ENCODE measurements at regions not wholly inside any gene's neighbourhood (a gene's known extent, or its start where the extent isn't known, plus 50 kb on each side); places are given as distances from the start of the nearest gene placed in this dataset.
A peak's percentile ranks its signal among the peaks of the same experiment; 100 is the strongest.

GRCh38 chrX:147788641-147789350 is 122.9 kb upstream of the FMR1 start:
- no peak for TF ChIP-seq CTCF (IDR thresholded peaks at IDR 0.05; ENCODE audit: insufficient read depth, low read length, severe bottlenecking)
- FAIRE-seq (peak; percentile 7), DNase-seq (ENCODE audit: low read depth) (no peak)
- H3K27me3 ChIP-seq (ENCODE audit: control insufficient read depth, insufficient read depth, low read length) = no peaks in the 10 kb centered on the region
- H3K4me3 ChIP-seq (ENCODE audit: low read depth, low read length) = no peak overlapping the region
- no peaks in the 10 kb centered on the region for H3K36me3 ChIP-seq (ENCODE audit: control insufficient read depth, insufficient read depth, low read length)

GRCh38 chrX:147800663-147801062 is 111.1 kb upstream of the FMR1 start:
- FAIRE-seq = no peak
- TF ChIP-seq CTCF (IDR thresholded peaks at IDR 0.05; ENCODE audit: insufficient read depth, low read length, severe bottlenecking) = no peak

GRCh38 chrX:147803948-147804347 is 107.8 kb upstream of the FMR1 start:
- peak; percentile 3 for DNase-seq (ENCODE audit: low read depth)
- Histone ChIP-seq H3K36me3 (ENCODE audit: control insufficient read depth, insufficient read depth, low read length) (no peaks in the 10 kb centered on the region), H3K4me3 (ENCODE audit: low read depth, low read length) (no peak overlapping the region), H3K27me3 (ENCODE audit: control insufficient read depth, insufficient read depth, low read length) (no peaks in the 10 kb centered on the region)
- peak; percentile 11 for TF ChIP-seq CTCF (IDR thresholded peaks at IDR 0.05; ENCODE audit: insufficient read depth, low read length, severe bottlenecking)
- FAIRE-seq = no peak

More at GRCh38 chrX:147800663-147801062, 111.1 kb upstream of the FMR1 start:
- DNase-seq (ENCODE audit: low read depth) = no peak
- Histone ChIP-seq H3K27me3 (ENCODE audit: control insufficient read depth, insufficient read depth, low read length) (no peaks in the 10 kb centered on the region), H3K4me3 (ENCODE audit: low read depth, low read length) (no peak overlapping the region), H3K36me3 (ENCODE audit: control insufficient read depth, insufficient read depth, low read length) (no peaks in the 10 kb centered on the region)

- Histone ChIP-seq H3K4me3 (ENCODE audit: low read depth, low read length) (no peak overlapping the region), H3K36me3 (ENCODE audit: control insufficient read depth, insufficient read depth, low read length) (no peaks in the 10 kb centered on the region), H3K27me3 (ENCODE audit: control insufficient read depth, insufficient read depth, low read length) (no peaks in the 10 kb centered on the region)
- no peak for FAIRE-seq
- no peak for DNase-seq (ENCODE audit: low read depth)
- no peak for TF ChIP-seq CTCF (IDR thresholded peaks at IDR 0.05; ENCODE audit: insufficient read depth, low read length, severe bottlenecking)
Measured at GRCh38 chrX:147811803-147812202, 99.9 kb upstream of the FMR1 start.

GRCh38 chrX:147827070-147827469 is 84.6 kb upstream of the FMR1 start:
- TF ChIP-seq CTCF (IDR thresholded peaks at IDR 0.05; ENCODE audit: insufficient read depth, low read length, severe bottlenecking) = no peak
- Histone ChIP-seq H3K27me3 (ENCODE audit: control insufficient read depth, insufficient read depth, low read length) (no peaks in the 10 kb centered on the region), H3K4me3 (ENCODE audit: low read depth, low read length) (no peak overlapping the region), H3K36me3 (ENCODE audit: control insufficient read depth, insufficient read depth, low read length) (no peaks in the 10 kb centered on the region)
- FAIRE-seq (no peak), DNase-seq (ENCODE audit: low read depth) (no peak)

GRCh38 chrX:147828719-147829118 is 83.0 kb upstream of the FMR1 start:
- DNase-seq (ENCODE audit: low read depth) (no peak), FAIRE-seq (no peak)
- Histone ChIP-seq H3K27me3 (ENCODE audit: control insufficient read depth, insufficient read depth, low read length) (no peaks in the 10 kb centered on the region), H3K36me3 (ENCODE audit: control insufficient read depth, insufficient read depth, low read length) (no peaks in the 10 kb centered on the region), H3K4me3 (ENCODE audit: low read depth, low read length) (no peak overlapping the region)
- no peak for TF ChIP-seq CTCF (IDR thresholded peaks at IDR 0.05; ENCODE audit: insufficient read depth, low read length, severe bottlenecking)
